GM12892 (cell line): ENCODE measurements at regions not wholly inside any gene's neighbourhood (a gene's known extent, or its start where the extent isn't known, plus 50 kb on each side); places are given as distances from the start of the nearest gene placed in this dataset.

ENCODE experiments used
- DNase-seq: peaks from one replicate; pipeline ENCODE4 v3.0.0; 2011; ENCODE audit not compliant: insufficient read length
- FAIRE-seq: peaks from 2 replicates; lab custom pipeline; 2011; peaks lifted over from hg19 to GRCh38; lab: Jason Lieb, UNC
- POLR2A ChIP-seq: IDR thresholded peaks from 2 replicates; pipeline ENCODE4 v1.6.1; 2011; ENCODE audit warnings: low read depth, low read length, control low read depth
- POLR2AphosphoS5 ChIP-seq: IDR thresholded peaks from 2 replicates; pipeline ENCODE4 v1.6.1; 2011; ENCODE audit warnings: low read depth, low read length, control low read depth
- TAF1 ChIP-seq: IDR thresholded peaks from 2 replicates; pipeline ENCODE4 v1.6.1; 2011; ENCODE audit warnings: low read depth, mild to moderate bottlenecking, control low read depth, low read length, borderline replicate concordance

- no peak for TF ChIP-seq POLR2AphosphoS5
- no peak for TF ChIP-seq TAF1
- TF ChIP-seq POLR2A: no peak
- no peak for DNase-seq
- FAIRE-seq: no peak
Observed at GRCh38 chr9:80842389-80842788, 847.0 kb downstream of the TLE1 start.

DNA sequence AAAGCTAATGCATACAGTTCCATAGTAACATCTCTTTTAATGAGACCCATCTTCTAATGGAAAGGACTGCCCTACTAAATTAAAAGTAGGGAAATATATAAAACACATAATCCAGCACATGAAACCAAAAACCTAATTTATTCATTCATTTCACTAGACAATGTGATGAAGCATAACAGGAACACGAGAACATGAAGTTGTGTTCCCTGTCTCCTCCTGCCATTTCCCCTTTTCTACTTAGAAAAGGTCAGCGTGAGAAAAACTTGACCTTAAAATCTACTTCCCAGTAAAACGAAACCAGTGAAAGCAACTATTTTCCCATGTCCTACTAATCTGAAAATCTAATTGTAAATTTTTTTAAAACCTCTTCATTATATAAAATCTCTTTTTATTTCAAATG lies 847.5 kb downstream of the TLE1 start:
- no peak for DNase-seq
- no peak for FAIRE-seq
- TF ChIP-seq TAF1: no peak
- TF ChIP-seq POLR2A: no peak
- TF ChIP-seq POLR2AphosphoS5: no peak

GRCh38 chr9:80839821-80840675 lies 849.3 kb downstream of the TLE1 start:
- FAIRE-seq: no peak
- TF ChIP-seq POLR2AphosphoS5: no peak
- no peak for TF ChIP-seq TAF1
- TF ChIP-seq POLR2A: no peak

DNA sequence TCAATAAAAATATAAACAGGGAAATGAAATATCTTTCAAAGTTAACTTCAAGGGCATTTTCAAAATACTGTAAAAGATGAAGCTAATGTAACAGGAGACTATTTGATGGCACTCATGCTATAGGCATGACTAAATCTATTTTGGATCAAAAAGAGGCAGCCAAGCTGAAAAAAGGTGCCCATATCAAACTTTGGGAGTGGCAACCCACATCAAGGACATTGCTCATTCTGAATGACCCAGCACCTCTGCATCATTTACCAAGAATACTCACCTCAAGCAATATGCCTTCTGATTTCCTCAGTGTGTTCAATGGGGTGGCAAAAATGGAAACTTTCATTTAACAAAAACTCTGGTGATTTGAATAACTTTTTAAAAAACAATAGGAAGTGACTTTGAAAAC lies 853.3 kb downstream of the TLE1 start:
- DNase-seq (no peak), FAIRE-seq (no peak)
- TF ChIP-seq TAF1 (no peak), POLR2AphosphoS5 (no peak), POLR2A (no peak)

More at GRCh38 chr9:80839821-80840675, 849.3 kb downstream of the TLE1 start:
- no peak for DNase-seq

GRCh38 chr9:80831751-80832150 lies 857.6 kb downstream of the TLE1 start:
- DNase-seq (no peak), FAIRE-seq (no peak)
- no peak for TF ChIP-seq POLR2AphosphoS5
- no peak for TF ChIP-seq POLR2A
- TF ChIP-seq TAF1: no peak

DNA sequence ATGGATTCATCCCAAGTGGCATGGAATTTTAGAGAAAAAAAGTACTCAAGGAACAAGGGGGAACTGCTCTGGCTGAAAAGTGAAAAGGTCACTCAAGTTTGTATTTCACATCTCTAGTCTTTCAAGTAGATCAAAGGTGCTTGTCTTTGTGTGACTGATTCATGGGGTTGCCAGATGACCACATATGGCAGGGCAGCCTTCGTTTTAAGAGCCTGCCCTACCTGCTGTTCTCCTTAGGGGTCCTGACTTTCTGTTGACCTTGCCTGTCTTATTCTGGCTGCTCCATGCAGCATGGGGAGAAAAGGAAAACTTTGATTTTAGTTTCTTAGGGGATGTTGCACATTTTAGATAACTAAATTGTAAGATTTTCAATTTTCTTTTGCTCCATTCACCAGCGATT lies 877.7 kb downstream of the TLE1 start:
- TF ChIP-seq POLR2AphosphoS5 (no peak), TAF1 (no peak), POLR2A (no peak)
- no peak for DNase-seq
- FAIRE-seq: no peak

DNA sequence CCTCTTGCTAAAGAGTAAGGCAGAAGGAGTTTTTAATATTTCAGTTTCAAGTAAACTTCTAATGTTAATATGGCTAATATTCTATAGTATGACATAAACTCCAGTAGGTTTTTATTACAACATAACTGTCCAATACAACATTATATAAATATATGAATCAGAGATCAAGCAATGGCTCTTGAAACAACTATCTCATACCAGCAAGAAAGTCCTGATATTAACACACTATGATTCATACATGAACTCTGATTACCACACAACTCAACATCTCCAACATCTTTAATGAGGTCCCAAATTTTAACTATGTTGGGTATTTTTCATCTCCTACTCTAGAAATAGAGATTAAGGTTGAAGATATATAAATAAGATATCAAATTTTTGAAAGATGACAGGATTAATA lies 878.3 kb downstream of the TLE1 start:
- TF ChIP-seq POLR2A (no peak), TAF1 (no peak), POLR2AphosphoS5 (no peak)
- no peak for FAIRE-seq
- no peak for DNase-seq

DNA sequence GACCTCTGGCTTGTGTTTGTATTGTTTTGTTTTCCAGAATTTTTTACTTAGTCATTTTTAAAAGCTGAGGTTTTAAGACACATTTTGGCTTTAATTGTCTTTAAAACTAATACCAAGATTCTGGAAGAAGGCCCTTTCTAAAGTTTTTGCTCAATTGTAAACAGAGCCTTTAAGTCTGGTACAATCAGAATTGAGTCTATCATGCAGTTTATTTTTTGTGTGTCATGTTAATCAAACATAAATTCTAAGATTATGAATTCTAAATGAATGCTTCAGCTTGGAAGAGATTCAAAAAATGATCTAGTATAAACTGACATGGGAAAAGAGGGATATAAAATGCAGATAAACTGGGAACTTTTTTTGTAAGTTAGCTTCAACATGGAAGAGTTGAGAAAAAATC lies 882.7 kb downstream of the TLE1 start:
- TF ChIP-seq POLR2AphosphoS5: no peak
- TF ChIP-seq POLR2A: no peak
- no peak for TF ChIP-seq TAF1
- no peak for FAIRE-seq
- no peak for DNase-seq

- DNase-seq (no peak), FAIRE-seq (no peak)
- TF ChIP-seq POLR2A (no peak), TAF1 (no peak)
Observed at GRCh38 chr9:80804873-80805272, 884.5 kb downstream of the TLE1 start.

GRCh38 chr9:80797831-80798688 lies 891.3 kb downstream of the TLE1 start:
- no peak for TF ChIP-seq POLR2A
- TF ChIP-seq POLR2AphosphoS5: no peak
- no peak for TF ChIP-seq TAF1
- FAIRE-seq: no peak
- DNase-seq: no peak

DNA sequence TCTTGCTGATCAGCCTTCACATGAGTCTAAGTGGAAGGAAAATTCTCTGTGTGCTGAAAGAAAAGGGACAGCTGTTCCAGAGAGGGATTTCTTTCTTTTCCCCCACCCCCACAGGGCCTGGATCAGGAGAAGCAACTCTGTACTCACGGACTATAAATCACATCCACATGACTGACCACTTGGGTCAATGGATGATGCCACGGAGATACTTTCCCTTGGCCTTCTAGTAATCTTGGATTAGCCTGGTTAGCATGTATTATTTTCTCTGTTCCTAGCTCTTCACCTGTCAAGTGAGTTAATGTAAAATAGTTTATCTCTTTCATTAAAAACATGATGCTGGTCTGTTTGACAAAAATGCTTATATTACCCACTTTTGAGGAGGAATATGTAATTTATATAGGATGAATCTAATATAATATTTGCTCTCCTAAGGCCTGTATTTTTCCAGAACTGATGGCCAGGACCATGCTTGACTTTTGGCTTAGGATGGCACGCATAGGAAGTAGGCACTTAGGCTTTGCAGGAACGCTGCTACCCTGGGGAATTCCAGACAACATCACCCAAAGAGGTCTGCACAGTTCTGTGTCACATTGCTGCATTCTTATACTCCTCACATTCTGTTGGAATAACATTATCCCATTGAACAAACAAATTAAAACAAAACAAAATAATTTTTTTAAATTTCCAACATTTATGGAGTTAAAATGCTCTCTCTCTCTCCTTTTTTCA lies 892.1 kb downstream of the TLE1 start:
- FAIRE-seq: no peak
- TF ChIP-seq TAF1 (no peak), POLR2A (no peak), POLR2AphosphoS5 (no peak)
- DNase-seq: no peak

DNA sequence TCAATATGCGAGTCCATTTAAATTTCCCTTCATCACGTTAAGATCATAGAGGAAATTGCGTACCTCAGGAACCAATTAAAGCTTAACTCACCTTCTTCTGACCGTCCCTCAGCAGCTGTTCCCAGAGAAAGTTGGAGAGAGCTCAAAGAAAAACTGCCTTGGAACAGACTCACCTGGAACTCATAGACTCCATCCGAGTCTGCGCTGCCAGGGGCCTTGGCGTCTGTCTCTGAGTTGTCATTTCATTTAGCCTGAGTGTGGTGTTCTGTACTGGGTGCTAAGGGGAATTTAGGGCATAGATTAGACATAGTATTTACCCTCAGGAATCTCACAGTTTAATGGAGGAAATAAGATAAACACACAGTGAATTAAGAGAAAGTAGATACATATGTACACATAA lies 892.7 kb downstream of the TLE1 start:
- DNase-seq (no peak), FAIRE-seq (no peak)
- TF ChIP-seq POLR2AphosphoS5 (no peak), POLR2A (no peak)

DNA sequence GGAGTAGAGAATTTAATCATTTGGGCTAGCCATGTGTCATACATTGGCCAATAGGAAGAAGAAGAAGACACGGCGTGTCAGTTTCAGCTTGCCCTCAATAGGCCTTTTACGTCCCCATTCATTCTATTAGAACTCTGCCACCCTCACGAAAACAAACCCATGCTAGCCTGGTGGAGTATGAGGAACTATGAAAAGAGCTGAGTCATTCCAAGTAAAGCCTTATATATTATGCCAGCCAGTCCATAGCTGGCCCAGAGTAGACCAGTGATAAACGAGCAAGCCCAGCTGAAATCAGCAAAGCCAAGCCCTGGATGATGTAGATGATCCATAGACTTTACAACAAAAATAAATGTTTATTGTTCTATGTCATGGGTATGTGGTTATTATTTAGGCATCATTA lies 895.1 kb downstream of the TLE1 start:
- no peak for DNase-seq
- TF ChIP-seq TAF1: no peak
- TF ChIP-seq POLR2A: no peak
- no peak for TF ChIP-seq POLR2AphosphoS5
- no peak for FAIRE-seq

GRCh38 chr9:80793706-80794105 lies 895.6 kb downstream of the TLE1 start:
- DNase-seq (no peak), FAIRE-seq (no peak)
- no peak for TF ChIP-seq TAF1
